GM12874 (cell line): ENCODE measurements at regions not wholly inside any gene's neighbourhood (a gene's known extent, or its start where the extent isn't known, plus 50 kb on each side); places are given as distances from the start of the nearest gene placed in this dataset.

Experiments used
- TF ChIP-seq, protein P1 (sequence below): IDR thresholded peaks from 2 replicates; pipeline ENCODE4 v1.5.1; 2011; ENCODE audit warnings: low read depth, mild to moderate bottlenecking, control low read depth, low read length, moderate library complexity; ENCODE audit not compliant: insufficient read depth

- TF ChIP-seq, protein P1, sequence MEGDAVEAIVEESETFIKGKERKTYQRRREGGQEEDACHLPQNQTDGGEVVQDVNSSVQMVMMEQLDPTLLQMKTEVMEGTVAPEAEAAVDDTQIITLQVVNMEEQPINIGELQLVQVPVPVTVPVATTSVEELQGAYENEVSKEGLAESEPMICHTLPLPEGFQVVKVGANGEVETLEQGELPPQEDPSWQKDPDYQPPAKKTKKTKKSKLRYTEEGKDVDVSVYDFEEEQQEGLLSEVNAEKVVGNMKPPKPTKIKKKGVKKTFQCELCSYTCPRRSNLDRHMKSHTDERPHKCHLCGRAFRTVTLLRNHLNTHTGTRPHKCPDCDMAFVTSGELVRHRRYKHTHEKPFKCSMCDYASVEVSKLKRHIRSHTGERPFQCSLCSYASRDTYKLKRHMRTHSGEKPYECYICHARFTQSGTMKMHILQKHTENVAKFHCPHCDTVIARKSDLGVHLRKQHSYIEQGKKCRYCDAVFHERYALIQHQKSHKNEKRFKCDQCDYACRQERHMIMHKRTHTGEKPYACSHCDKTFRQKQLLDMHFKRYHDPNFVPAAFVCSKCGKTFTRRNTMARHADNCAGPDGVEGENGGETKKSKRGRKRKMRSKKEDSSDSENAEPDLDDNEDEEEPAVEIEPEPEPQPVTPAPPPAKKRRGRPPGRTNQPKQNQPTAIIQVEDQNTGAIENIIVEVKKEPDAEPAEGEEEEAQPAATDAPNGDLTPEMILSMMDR, result no peak
Measured at GRCh38 chr20:24112360-24112759, 123.8 kb upstream of the GGTLC1 start.

DNA sequence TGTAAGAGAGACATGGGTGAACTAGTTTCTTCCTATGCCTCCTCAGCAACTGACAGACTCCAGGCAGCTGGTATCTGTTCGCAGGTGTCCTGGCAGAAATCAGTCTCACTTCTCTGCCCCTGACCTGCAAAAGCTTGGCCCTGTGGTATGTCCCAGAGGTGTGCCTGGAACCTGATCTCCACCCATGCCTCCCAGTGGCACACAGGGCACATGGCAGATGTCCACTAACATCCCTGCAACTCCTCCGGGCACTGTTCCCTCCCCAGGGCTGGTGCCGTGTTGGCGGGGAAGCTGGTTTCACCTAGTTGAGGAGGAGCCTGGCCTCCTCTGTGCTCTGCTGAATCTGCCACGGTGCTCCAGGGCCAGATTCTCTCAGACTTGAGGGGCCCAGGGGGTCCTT, 123.3 kb upstream of the GGTLC1 start:
- TF ChIP-seq, protein P1, result no peak

DNA sequence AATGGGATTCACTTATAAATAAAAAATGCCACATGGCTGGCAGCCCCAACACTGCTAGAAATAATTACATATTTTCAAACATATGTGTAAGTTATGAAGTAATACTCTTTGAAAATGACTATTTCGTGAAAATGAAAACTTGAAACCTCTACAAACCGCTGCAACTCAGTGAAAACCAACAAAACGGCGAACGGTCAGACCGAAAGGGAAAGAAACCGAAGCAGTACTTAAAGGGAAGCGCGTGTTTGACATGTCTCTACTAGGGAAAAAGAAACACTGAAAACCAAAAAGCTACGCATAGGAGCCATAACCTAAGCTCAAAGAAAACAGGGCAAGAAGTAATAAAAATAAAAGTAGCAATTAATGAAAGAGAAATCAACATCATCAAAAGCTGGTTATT, 121.0 kb upstream of the GGTLC1 start:
- TF ChIP-seq, protein P1, result no peak

DNA sequence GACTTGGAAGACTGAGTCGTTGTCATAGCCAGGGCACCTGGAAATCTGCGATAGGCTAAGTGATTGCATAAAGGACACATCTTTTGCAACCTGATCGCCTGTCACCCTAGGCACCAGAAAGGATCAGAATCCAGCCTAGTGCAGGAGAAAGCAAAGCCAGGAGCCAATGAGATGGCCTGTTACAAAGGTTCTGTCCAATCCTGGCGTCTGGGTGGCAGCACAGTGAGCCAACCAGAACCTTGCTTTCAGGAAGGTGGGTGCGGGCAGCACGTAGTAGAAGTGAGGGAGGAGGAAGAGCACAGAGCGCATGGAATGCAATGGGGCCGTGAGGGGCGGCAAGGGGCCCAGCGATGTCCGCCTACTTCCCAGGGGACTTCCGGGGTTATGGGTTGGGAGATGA, 120.4 kb upstream of the GGTLC1 start:
- TF ChIP-seq, protein P1, result no peak

DNA sequence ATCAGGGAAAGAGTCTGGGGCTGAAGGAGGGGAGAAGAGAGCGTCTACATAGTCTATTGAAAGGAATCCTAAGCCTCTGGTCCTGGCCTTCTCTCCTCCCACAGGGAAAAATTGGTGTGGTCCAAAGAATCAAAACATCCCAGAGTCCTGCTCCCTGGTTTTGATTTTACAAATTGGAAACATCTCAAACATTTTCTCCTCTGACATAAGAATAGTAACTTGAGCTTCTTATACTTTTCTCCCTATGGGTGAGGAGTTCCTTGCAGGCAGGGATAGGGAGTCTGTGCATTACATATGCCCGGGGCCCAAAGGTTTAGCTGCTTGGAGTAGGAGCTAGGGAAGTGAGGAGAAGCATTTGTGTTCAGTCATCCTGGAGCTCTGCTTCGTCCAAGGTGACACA, 120.0 kb upstream of the GGTLC1 start:
- TF ChIP-seq, protein P1, result no peak

GRCh38 chr20:24106801-24107445, 118.3 kb upstream of the GGTLC1 start:
- TF ChIP-seq, protein P1, result no peak

- TF ChIP-seq, protein P1, result no peak
Measured at GRCh38 chr20:24106150-24106800, 117.7 kb upstream of the GGTLC1 start.
